NCI-H1417 treated with DMSO at 0.1 percent for 48 hours (cell line): ENCODE measurements at regions not wholly inside any gene's neighbourhood (a gene's known extent, or its start where the extent isn't known, plus 50 kb on each side); places are given as distances from the start of the nearest gene placed in this dataset.

Experiments used
- DNase-seq: peaks from one replicate; lab custom pipeline; 2025; lab: John Stamatoyannopoulos, UW

DNA sequence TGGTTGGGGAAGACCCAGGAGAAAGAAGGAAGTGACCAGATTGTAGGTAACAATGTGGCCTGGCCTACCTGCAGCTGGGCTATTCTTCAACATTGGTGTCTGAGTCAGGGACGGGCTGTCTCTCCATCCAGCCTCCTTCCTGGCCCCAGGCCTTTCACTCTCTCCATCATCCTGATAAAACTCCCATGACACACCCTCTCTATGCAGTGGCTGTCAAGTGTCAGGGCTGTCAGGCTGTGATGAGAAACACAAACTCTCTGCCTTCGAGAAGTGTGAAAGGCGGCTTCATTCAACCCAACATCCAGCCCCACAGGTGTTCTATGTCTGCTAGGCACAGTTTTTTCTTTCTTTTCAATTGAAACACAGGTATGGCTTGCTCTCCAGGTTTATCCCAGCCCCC is 153.3 kb upstream of the VSTM2B start:
- DNase-seq, result no peak

DNA sequence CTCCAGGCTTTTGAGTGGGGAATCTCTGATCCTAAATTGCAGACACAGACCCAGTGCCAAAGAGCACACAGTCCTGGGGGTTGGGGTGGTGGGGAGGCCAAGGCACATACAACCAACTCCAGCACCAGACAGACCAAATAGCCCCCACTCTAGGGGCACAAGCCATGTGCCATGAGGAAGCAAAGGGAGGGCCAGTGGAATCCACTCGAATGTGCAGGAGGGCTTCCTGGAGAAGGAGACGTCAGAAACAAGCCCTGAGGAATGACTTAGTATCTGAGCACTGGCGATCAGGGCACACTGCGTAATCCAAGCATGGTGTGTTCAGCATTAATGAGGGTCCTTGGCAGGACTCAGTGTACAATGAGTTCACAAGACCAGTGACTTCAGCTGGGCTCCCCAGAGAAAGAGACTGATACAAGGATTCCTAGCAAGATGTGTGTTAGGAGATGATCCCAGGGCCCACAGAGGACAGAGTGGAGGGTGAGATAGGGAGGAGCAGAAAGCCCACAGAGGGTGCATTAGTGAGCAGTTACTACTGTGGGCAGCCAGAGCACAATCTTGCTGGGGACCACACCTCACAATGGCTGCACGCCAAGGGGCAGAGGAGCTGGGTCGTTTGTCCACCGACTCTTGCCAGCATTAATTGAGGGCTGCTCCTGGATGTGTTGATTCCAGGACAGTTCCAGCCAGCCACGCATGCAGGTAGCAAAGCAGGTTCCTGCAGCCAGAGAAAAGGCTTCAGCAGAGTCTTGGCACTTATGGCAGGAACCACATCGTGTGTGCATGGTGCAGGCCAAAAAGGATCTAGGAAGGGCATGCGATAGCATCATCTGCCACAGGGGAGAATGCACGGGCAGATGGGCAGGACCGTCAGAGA is 152.6 kb upstream of the VSTM2B start:
- DNase-seq, result no peak

DNA sequence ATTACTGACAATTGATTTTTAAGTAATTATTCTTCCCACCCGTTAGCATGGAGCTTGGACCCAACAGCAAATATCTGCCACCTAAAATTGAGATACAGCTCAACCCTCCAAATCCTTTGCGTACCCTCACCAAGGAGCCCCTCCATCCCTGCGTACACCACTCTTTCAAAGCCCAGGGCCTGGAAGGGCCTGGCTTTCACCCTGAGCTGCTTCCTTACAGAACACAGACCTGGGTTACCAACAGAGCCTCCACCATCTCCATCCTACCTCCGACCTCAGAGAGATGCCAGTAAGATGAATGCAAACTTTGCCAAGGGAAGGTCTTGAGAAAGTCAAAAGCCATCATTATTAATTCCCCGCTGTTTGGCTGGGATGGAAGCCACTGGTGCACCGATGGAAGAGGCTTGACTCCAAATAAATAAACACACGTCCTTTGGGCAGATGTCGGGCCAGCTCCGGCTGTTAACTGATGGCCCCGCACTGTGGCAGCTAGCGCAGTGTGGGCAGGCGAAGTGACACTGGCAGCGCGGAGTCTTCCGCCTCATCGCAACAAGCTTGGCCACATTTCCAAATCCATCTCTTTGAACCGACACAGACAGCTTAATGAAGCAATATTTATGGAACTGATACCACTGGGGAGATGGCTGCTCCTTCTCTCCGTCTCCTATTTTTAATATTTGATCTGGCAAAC is 150.2 kb upstream of the VSTM2B start:
- no peak for DNase-seq

DNA sequence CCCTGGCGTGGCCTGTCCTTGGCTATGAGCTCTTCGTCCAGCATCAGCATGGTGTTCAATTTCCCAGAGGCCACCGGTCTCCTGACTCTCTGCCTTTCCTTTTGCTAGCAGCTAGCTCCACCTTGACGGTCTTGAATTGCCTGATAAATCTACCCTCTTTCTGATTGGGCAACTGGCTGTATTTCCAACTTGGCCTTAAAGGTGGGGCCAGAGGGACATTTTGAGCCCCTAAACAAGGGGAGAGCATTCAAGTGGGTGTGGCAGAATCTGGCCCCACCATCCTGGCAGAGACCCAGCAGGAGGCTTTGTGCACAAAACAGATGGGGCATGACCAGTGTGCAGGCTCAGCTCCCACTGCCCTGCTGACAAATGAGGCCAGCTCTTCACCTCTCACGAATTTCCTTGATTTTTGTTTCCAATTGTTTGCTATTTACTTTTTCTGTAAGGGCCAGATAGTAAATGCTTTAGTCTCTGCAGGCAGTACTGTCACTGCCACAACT is 148.9 kb upstream of the VSTM2B start:
- DNase-seq, result no peak

DNA sequence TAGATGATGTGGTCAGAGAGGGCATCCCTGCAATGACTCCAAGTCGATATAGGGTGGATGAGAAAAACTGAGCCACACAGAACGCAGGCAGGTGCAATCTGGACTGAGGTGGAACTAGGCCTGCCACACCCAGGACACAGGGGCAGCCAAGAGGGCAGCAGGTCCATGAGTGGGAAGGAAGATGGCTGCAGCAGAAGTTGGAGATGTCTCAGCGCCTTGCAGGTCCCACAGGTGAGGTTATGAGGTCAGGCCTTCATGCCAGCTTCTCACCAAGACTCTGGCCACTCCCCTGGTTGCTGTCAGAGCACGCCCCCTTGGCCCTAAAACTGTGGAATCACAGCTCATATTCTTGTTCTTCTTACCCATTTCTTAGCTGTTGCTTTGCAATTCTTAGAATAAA is 147.7 kb upstream of the VSTM2B start:
- no peak for DNase-seq

DNA sequence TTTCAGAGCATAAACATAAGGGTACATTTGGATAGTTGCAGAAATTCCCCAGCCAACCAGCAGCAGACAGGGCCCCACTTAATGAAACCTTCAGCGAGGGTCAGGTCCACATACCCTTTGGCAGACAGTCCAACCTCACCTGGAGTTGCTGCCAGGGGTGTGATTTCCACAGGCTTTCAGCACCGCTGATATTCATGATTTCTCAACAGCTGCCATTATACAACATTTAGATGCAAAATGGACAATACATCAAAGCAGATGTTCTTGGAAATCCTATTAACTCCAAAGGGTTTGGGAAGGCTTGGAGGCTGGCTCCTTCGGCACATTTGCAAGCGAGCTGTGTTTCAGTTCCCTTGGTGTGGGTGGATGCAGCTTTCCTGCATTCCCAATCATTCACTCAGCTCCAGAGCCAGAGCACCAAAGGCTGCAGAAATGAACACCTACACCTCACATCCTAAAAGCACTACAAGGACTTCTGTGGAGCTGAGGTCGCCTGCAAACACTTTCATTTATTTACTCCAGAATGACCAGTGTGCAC is 147.2 kb upstream of the VSTM2B start:
- no peak for DNase-seq

DNA sequence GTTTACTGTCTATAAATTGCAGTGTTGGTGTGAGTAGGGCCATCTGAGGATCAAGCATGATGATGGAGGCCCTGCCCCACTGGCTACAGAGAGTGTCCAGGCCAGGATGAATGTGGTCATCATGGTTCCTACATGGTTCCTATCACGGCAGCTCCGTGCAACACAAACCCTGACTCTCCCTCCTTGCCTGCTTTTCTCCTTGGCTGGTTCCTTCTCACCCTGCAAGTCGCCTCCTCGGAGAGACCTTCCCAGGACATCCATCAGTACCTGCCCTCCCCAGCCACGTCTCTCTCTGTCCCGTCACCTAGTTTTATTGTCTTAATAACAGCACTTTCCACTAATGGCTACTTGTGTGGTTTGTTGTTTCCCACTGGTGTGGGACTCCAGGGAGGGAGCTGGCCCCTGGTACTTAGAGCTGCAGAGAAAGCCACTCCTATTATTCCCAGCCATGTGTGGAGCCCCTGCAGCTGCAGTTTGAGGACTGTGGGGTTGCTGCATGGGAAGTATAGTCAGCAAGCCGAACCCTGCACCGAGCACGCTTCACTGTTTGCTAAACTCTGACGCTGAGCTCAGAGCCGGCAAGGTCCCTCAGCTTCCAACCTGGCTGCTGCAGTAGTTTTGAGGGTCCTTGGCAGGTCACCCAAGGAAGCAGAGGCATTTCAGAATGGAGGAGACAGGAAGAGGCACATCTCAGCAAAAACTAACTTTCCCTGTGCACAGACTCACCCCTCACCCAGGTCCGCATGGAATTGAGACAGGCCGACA is 146.4 kb upstream of the VSTM2B start:
- DNase-seq, result no peak

DNA sequence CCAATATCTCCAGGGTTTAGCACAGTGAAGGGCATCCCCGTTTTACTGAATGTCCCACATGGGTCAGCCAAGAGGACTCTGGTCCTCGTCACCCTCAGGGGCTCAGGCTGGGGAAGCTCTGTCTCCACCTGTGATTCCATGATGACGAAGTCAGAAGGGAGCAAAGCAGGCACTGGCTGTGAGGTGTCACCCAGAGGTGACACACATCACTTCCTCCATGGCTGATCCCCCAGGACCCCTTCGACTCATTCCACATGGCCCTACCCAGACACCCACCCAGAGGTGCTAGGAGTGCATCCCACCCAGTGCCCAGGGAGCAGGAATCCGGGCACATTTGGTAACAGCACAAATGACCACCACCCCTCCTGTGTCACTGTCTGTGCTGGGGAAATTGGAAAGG is 145.2 kb upstream of the VSTM2B start:
- DNase-seq, result no peak

DNA sequence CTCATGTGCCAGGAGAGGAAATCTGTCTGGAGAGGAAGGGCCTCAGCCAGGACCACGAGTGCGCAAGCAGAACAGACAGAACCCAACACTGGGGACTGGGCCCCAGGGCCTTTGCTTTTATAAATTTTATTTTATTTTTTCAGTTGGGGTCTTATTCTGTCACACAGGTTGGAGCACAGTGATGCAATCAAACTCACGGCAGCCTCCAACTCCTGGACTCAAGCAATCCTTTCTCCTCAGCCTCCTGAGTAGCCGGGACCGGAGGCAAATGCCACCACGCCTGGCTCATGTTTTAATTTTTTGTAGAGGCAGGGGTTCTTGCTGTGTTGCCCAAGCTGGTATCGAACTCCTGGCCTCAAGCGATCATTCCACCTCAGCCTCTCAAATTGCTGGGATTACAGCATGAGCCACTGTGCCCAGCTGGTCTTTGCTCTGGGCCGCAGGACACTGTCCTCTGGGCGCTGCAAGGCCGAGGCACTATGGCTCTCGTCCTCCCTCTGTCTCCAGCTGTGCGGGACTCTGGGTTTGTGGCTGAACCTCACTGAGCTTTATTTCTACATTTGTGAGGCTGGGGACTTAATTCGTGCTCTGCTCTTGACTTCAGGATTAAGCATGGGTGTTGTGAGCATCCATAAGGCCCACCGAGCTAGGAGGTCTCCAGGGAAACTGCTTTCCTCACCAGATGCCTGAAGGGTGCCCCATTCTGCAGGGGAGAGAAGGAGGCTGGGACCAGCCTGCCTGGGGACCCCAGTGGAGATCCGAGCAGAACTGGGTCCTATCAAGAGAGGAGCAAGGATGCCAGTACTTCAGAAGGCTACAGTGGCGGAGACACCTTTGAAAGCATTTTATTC is 144.2 kb upstream of the VSTM2B start:
- no peak for DNase-seq

DNA sequence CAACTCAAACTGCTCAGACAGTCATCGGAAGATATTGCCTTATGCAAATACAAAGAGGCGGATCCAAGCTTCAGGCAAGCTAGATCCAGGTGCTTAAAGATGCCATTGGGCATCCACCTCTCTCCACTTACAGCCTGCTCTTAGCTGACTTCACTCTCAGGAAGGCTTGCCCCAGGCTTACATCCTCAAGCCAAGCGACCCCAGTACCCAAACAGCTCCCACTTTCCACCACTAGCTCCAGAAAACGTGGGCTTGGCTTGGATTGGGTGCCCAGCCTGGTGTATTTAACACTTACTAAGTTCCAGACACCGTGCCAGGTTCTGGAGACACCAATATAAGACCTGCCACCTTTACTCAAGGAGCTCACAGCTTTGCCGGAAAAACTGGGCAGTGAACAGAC is 142.1 kb upstream of the VSTM2B start:
- no peak for DNase-seq

DNA sequence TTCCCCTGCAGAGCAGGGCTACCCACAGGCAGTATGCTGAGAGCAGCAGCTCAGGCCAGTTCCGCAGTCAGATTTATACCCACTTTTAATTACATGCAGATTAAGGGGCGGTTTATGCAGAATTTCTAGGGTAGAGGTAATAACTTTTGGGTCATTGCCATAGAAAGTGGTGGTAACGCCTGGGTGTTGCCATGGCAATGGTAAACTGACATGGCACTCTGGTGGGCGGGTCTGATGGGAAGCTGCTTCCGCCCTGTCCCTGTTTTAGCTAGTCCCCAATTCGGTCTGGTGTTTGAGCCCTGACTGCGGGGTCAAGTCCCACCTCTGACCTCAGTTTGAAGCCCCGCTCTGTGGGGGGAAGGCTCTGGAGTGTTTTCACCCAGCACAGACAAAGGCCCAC is 141.1 kb upstream of the VSTM2B start:
- no peak for DNase-seq

DNA sequence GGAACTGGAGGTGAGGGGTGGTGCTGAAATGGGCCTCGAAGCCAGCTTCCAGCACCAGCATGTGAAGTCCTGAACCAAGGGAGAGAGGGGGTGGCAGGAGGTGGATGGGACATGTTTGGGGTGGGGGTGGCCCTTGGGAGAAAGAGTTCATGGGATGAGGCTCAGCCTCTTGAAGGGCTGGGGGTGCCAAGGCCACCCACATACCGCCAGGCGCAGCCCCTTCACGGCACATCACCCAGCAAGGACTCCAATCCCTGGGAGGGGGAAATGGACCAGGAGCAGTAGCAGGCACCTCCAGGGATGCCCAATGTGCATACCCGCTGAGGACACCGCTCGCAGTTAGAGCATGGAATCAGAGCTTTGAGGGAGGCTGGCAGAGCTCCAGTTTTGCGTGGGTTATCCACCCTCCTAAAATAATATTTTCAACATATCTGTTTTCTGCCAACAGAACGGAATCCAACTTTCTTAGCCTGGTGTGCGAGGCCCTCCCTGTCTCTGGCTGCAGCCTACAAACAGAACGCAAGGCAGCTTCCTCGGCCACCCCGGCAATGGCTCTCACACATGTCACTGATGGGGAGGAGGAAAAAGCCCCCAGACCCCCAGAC is 140.5 kb upstream of the VSTM2B start:
- no peak for DNase-seq

DNA sequence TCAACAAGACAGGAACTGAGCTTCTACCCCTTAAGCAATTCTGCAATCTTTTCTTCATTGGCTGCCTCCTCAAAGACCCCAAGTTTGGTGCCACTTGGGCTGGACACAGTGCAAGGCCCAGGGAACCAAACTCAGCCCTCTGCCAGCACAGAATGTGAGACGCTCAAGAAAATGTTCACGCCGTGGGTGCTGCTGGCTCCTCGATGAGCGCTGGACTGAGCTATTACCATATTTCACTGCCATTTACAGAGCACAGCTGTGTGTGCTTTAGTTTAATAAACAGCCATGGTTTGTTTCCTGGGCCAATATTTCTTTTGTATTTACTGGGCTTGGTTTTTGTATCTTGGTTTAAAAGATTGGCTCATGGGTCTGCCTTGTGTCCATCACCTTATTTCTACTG is 138.8 kb upstream of the VSTM2B start:
- no peak for DNase-seq

DNA sequence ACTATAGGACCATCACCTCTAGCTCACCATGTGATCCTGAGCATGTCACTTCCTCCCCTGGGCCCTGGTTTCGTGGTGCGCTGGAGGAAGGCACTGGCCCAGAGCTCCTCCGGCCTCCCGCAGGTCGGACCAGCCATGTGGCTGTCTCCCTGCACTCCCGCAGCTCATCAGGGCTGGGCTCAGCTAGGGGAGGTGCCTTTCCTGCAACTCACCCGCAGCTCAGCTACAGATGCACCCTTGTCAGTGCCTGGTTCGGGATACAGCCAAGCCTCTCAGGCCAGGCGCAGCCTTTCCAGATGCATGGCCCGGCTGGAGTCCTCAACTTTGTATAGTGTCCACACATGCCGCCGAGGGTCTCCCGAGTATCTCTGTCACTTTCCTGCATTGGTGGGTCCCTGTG is 138.2 kb upstream of the VSTM2B start:
- DNase-seq, result no peak

DNA sequence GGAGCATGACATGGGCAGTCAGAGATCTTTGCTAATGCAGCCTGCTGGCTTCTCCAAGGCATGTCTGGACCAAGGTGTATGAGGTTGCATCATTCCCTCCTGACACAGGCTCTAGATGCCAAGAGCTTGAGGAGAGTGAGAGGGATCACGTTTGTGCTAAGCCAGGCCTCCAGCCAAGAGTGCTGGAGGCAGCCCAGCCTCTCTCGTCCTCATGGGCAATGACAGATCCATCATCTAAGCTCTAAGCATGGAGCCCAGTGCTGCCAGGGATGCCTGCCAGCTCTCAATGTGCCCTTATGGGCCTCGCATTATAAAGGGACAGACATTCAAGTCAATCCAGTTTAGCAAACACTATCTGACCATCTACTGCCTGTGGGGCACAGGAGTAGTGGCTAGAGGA is 136.3 kb upstream of the VSTM2B start:
- DNase-seq, result no peak

DNA sequence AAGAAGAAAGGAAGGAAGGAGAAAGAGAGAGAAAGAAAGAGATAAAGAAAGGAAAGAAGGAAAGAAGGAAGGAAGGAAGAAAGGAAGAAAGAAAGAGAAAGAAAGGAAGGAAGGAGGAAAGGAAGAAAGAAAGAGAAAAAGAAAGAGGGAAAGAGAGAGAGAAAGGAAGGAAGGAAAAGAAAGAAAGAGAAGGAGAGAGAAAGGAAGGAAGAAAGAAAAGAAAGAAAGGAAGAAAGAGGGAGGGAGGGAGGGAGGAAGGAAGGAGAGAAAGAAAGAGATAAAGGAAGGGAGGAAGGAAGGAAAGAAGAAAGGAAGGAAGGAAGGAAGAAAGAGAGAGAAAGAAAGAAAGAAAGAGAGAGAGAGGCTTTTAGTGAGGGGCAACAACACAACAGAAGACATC is 135.1 kb upstream of the VSTM2B start:
- no peak for DNase-seq

DNA sequence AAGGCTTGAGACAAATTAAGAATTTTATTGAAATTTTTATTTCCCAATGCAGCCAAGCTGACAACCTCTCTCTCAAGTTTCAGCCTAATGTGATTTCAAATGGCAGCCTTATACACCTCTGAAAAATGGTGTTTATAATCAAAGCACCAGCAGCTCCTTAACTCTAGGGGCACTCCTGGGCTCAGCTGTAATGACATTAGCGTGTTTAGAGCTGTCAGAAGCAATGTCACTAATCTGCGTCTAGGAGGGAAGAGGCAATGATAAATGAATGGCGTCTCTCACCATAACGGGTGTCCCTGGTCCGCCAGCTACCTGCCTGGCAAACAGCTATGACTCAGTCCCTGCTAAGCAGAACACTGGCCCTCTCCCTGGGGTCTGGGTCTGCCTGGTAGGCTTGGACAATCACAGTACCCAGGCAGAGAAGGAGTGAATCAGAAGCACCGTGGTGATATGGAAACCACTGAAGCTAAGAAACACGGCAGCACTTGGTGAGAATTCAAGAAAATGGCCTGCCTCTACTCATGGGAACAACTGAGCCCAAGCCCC is 131.8 kb upstream of the VSTM2B start:
- no peak for DNase-seq

DNA sequence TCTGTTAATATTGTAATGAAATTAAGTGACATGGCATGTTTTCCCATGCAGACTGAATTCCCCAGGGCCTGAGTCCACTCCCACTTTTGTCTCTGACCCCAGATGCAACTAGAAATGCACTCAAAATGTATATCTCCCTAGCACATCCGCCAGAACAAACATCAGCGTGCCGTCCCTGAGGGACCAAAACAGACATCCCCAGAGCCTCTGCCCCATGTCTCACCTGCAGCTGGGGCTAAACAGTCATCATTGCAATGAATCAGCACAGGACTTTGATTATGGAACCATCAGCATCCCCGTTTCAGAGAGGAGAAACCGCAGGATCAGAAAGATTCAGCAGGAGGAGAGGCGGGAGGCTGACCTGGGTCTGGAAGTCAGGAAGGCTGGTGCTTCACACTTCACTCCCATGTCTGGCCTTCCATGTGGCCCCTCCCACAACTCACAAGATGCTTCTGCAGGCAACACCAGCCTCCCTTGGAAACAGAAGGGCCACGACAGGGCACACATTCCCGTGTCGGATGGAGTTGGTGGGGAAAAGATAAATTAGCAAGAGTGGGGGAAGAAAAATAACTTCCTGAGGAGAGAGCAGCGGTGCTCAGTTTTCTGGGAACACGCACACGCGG is 130.6 kb upstream of the VSTM2B start:
- no peak for DNase-seq

DNA sequence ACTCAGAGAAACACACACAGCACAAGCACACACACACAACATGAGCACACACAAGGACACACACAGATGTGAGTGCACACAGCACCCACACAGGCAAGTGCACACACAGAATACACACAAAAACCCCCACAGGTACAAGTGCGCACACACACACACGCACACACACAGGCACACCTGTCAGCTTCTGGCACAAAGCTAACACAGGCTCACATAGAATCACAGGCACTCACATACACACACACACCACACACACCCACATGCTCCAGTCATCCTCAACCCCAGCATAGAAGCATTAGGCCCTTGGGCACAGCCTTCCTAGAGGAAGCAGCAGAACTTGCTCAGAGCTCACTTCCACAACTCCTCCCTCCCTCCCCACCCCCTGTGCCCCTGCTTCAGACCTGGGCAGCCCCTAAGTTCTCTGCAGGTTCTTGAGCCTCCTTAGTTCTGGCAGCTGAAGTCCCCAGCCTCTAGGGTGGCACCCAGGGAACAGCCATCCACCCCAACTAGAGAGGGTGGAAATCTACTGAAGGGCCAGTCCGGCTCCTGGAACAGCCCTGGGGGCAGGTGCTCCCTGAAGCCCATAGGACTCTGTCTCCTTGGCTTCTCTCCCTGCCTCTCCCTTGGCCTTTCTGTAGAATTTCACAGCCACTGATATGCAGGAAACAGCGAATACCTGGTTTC is 129.9 kb upstream of the VSTM2B start:
- DNase-seq, result no peak

DNA sequence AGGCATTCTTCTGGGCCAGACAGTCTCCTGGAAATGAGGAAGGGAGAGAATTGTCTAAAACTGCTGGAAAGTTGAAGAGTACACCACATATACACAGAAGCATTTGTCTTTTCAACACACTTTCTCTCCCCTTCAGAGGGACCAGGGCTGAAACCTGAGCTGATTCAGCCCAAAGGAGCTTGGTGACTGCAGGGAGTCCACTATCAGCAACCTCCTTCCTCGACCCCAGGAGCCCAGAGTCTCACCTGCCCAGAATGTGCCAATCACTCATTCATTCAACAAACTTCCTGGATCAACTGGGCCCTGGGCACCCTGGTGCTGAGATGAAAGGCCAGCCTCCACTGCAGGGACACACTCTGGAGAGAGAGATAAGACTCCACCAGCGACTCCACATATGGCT is 128.9 kb upstream of the VSTM2B start:
- DNase-seq, result no peak
